CD8-positive, alpha-beta memory T cell (primary cell): ENCODE measurements at regions not wholly inside any gene's neighbourhood (a gene's known extent, or its start where the extent isn't known, plus 50 kb on each side); places are given as distances from the start of the nearest gene placed in this dataset.
"Not testable (repeated sequence)": the region's sequence is repeated elsewhere in the genome, so short reads cannot be mapped to it uniquely, and the experiment has no call there.

Source experiments
- CTCF ChIA-PET: fragments of 350-600 bp; sonication (Branson Sonifier 250); formaldehyde crosslinking; loops from one replicate; lab custom pipeline; 2021; ENCODE audit warnings: antibody characterized with exemption; lab: Charles Lee
- POLR2A ChIA-PET: fragments of 350-600 bp; sonication (Branson Sonifier 250); formaldehyde crosslinking; loops from one replicate; lab custom pipeline; 2021; ENCODE audit warnings: antibody characterized with exemption; lab: Charles Lee
- DNase-seq, 5 donors: peaks; one replicate each; pipeline versions ENCODE4 v3.0.0 to v3.0.0-alpha.2; 2020 to 2022; ENCODE audit warnings: mixed read lengths in 1 of 5
- H3K27ac ChIP-seq: one replicate; pipeline ENCODE4 v1.7.0; 2013; ENCODE audit warnings: low read depth, mild to moderate bottlenecking, low read length, moderate library complexity
- H3K27me3 ChIP-seq: 2 replicates; pipeline ENCODE4 v1.7.0; 2013; ENCODE audit warnings: low read length, mild to moderate bottlenecking; ENCODE audit not compliant: insufficient read depth, poor library complexity, severe bottlenecking
- H3K36me3 ChIP-seq: 2 replicates; pipeline ENCODE4 v1.7.0; 2013; ENCODE audit warnings: mild to moderate bottlenecking, low read length, moderate library complexity; ENCODE audit not compliant: insufficient read depth
- H3K4me1 ChIP-seq: 2 replicates; pipeline ENCODE4 v1.7.0; 2013; ENCODE audit warnings: mild to moderate bottlenecking, low read length, moderate library complexity; ENCODE audit not compliant: insufficient read depth
- H3K4me3 ChIP-seq: 2 replicates; pipeline ENCODE4 v1.7.0; 2013; ENCODE audit warnings: mild to moderate bottlenecking, low read length
- H3K9me3 ChIP-seq: 2 replicates; pipeline ENCODE4 v1.7.0; 2013; ENCODE audit warnings: mild to moderate bottlenecking, low read length
- H3K27ac Mint-ChIP-seq, 8 donors: one replicate each; pipeline ENCODE4 v1.8.0; 2020 to 2021; ENCODE audit warnings: mixed read lengths in 8 of 8, mild to moderate bottlenecking in 6 of 8, inconsistent platforms in 3 of 8, moderate library complexity in 3 of 8
- H3K27me3 Mint-ChIP-seq, 2 donors: one replicate each; pipeline ENCODE4 v1.8.0; 2020 to 2021; ENCODE audit warnings: mixed read lengths in 2 of 2, mild to moderate bottlenecking in 1 of 2, moderate library complexity in 1 of 2
- H3K36me3 Mint-ChIP-seq, 3 donors: one replicate each; pipeline ENCODE4 v1.8.0; 2020 to 2021; ENCODE audit warnings: mixed read lengths in 3 of 3, inconsistent platforms in 1 of 3, mild to moderate bottlenecking in 1 of 3
- H3K4me1 Mint-ChIP-seq, 3 donors: one replicate each; pipeline ENCODE4 v1.8.0; 2020 to 2021; ENCODE audit warnings: mixed read lengths in 3 of 3, inconsistent platforms in 1 of 3, mild to moderate bottlenecking in 1 of 3
- H3K4me3 Mint-ChIP-seq, 7 donors: one replicate each; pipeline ENCODE4 v1.8.0; 2020 to 2021; ENCODE audit warnings: mixed read lengths in 7 of 7, mild to moderate bottlenecking in 6 of 7, moderate library complexity in 4 of 7, inconsistent platforms in 2 of 7
- H3K9me3 Mint-ChIP-seq, 5 donors: one replicate each; pipeline ENCODE4 v1.8.0; 2020 to 2022; ENCODE audit warnings: mixed read lengths in 5 of 5, mild to moderate bottlenecking in 3 of 5, moderate library complexity in 2 of 5, inconsistent platforms in 1 of 5

DNA sequence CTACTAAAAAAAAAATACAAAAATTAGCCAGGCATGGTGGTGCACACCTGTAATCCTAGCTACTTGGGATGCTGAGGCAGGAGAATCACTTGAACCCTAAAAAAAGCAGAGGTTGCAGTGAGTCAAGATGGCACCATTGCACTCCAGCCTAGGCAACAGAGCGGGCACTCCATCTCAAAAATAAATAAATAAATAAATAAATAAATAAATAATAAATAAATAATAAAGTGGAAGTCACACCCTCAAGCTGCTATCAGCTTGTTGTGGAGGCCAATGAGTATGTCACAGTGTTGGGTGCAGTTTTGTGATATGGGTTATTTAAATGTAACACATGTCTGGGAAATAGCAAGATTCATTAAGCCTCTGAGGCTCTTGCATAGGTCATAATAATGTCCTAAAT is 153.9 kb downstream of the NR2F2 start:
- H3K4me3 ChIP-seq, H3K4me3 Mint-ChIP-seq, H3K9me3 Mint-ChIP-seq, H3K36me3 ChIP-seq, H3K27ac ChIP-seq, H3K4me1 Mint-ChIP-seq, POLR2A ChIA-PET, H3K9me3 ChIP-seq, CTCF ChIA-PET, H3K27me3 Mint-ChIP-seq, H3K27ac Mint-ChIP-seq, H3K27me3 ChIP-seq, H3K4me1 ChIP-seq, H3K36me3 Mint-ChIP-seq, DNase-seq: not testable (repeated sequence)

DNA sequence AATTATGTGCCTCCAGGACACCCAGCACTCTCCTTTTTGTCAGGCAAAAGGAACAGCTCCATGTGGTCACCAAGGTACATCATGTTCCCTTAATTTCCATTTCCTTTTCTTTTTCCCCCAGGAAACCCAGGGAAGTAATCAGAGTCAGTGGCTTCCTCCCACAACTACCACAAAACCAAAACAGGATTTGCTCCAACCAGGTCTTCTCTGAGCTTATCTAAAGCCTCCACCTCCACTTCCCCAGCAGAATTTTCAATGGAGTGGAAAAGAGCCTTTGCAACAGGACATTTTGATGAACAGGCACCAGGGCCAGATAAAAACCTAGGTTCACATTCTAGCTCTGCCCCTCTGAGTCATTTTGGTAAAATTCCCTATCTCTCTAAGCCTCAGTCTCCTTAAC is 154.3 kb downstream of the NR2F2 start:
- H3K27ac Mint-ChIP-seq = no peak overlapping the region
- no peak overlapping the region for H3K4me3 ChIP-seq
- peaks cover 2 to 6% of the 10 kb centered on the region in 2 donors for H3K27me3 Mint-ChIP-seq
- no peaks in the 10 kb centered on the region for H3K4me1 Mint-ChIP-seq
- H3K4me1 ChIP-seq = no peaks in the 10 kb centered on the region
- no peak for DNase-seq
- peaks cover 0 to 8% (median under 1%) of the 10 kb centered on the region in 5 donors for H3K9me3 Mint-ChIP-seq
- H3K27ac ChIP-seq = no peak overlapping the region
- H3K4me3 Mint-ChIP-seq = no peak overlapping the region
- H3K9me3 ChIP-seq = no peaks in the 10 kb centered on the region
- no peaks in the 10 kb centered on the region for H3K36me3 Mint-ChIP-seq
- ChIA-PET CTCF (no interaction called here), POLR2A (no interaction called here)
- no peaks in the 10 kb centered on the region for H3K36me3 ChIP-seq
- no peaks in the 10 kb centered on the region for H3K27me3 ChIP-seq

DNA sequence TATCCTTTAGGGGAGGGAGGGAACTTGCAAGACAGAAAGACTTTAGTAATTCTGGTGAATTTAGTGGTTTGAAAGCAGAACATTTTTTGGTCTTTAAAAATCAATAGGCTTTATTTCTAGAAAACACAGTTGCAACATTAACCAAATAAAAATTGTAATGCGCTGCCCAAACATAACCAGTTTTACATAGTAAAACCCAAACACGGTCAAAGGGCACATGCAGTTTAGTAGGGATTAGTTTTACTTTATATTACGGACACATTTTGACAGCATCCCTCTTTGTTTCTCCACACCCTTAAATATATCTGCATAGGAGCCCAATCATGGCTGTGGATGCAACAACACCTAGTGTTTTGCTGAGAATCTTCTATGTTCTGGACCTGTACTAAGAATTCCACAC is 156.7 kb downstream of the NR2F2 start:
- H3K27ac ChIP-seq = no peak overlapping the region
- H3K4me1 ChIP-seq = no peaks in the 10 kb centered on the region
- H3K4me1 Mint-ChIP-seq = no peaks in the 10 kb centered on the region
- no peaks in the 10 kb centered on the region for H3K9me3 ChIP-seq
- ChIA-PET CTCF (no interaction called here), POLR2A (no interaction called here)
- H3K4me3 Mint-ChIP-seq = no peak overlapping the region
- H3K27me3 ChIP-seq = no peaks in the 10 kb centered on the region
- no peaks in the 10 kb centered on the region for H3K36me3 ChIP-seq
- no peak overlapping the region for H3K27ac Mint-ChIP-seq
- no peak for DNase-seq
- peaks cover 0 to 11% (median 3%) of the 10 kb centered on the region in 5 donors for H3K9me3 Mint-ChIP-seq
- H3K27me3 Mint-ChIP-seq = peaks cover 0 to 12% of the 10 kb centered on the region in 2 donors
- H3K4me3 ChIP-seq = no peak overlapping the region
- no peaks in the 10 kb centered on the region for H3K36me3 Mint-ChIP-seq

DNA sequence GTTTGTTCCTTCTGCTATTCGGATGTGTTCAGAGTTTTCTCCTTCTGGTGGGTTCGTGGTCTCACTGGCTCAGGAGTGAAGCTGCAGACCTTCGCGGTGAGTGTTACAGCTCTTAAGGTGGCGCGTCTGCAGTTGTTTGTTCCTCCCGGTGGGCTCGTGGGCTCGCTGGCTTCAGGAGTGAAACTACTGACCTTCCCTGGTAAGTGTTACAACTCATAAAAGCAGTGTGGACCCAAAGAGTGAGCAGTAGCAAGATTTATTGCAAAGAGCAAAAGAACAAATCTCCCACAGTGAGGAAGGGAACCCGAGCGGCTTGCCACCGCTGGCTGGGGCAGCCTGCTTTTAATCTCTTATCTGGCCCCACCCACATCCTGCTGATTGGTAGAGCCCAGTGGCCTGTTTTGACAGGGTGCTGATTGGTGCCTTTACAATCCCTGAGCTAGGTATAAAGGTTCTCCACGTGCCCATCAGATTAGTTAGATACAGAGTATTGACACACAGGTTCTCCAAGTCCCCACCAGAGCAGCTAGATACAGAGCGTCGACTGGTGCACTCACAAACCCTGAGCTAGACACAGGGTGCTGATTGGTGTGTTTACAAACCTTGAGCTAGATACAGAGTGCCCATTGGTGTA is 160.7 kb downstream of the NR2F2 start:
- H3K27me3 ChIP-seq, CTCF ChIA-PET, H3K4me3 Mint-ChIP-seq, H3K4me1 ChIP-seq, DNase-seq, POLR2A ChIA-PET, H3K27ac Mint-ChIP-seq, H3K9me3 Mint-ChIP-seq, H3K27me3 Mint-ChIP-seq, H3K9me3 ChIP-seq, H3K27ac ChIP-seq, H3K36me3 ChIP-seq, H3K36me3 Mint-ChIP-seq, H3K4me1 Mint-ChIP-seq, H3K4me3 ChIP-seq: not testable (repeated sequence)

DNA sequence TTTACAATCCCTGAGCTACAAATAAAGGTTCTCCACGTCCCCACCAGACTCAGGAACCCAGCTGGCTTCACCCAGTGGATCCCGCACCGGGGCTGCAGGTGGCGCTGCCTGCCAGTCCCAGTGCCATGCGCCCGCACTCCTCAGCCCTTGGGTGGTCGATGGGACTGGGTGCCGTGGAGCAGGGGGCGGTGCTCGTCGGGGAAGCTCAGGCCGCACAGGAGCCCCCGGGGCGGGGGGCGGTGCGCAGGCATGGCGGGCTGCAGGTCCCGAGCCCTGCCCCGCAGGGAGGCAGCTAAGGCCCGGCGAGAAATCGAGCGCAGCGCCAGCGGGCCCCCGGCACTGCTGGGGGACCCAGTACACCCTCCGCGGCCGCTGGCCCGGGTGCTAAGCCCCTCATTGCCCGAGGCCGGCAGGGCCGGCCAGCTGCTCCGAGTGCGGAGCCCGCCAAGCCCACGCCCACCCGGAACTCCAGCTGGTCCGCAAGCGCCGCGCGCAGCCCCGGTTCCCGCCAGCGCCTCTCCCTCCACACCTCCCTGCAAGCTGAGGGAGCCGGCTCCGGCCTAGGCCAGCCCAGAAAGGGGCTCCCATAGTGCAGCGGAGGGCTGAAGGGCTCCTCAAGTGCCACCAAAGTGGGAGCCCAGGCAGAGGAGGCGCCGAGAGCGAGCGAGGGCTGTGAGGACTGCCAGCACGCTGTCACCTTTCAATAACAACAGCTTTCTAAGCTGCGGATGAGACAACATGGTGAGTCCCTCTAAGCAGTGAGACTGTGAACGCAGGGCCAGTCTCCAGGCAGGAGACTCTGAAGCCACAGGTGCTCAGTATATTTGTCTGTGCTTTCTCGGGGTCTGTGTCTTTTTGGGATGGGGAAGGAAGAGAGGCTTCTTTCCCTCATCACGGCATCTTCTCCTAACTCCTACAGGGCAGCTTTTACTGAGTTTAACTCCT is 161.5 kb downstream of the NR2F2 start:
- H3K4me3 Mint-ChIP-seq, H3K4me1 ChIP-seq, POLR2A ChIA-PET, H3K36me3 ChIP-seq, H3K9me3 Mint-ChIP-seq, DNase-seq, H3K9me3 ChIP-seq, H3K4me1 Mint-ChIP-seq, CTCF ChIA-PET, H3K36me3 Mint-ChIP-seq, H3K27ac Mint-ChIP-seq, H3K27ac ChIP-seq, H3K27me3 Mint-ChIP-seq, H3K27me3 ChIP-seq, H3K4me3 ChIP-seq: not testable (repeated sequence)

DNA sequence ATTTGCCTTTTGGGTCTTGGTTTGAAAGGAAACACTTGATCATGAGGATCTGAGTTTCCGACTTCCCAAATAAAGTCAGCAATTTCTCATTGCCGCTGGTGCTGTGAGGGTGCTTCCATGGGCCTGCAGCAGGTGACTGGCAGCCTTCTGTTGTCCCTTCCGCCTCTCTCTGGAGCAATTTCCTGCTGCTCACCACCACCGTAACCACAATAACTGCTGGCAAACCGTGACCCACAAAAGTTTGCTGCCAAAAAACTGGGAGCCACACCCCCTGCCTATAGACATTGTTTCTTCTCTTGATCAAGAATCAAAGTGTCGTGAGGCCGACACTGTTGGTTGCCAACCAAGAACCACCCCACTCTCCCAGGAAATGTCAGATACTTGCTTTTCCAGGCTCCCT is 164.0 kb downstream of the NR2F2 start:
- Mint-ChIP-seq H3K9me3 (peaks cover 3 to 15% (median 6%) of the 10 kb centered on the region in 5 donors), H3K4me3 (no peak overlapping the region), H3K27me3 (peaks cover 0 to 6% of the 10 kb centered on the region in 2 donors), H3K4me1 (no peaks in the 10 kb centered on the region), H3K36me3 (peaks cover 0 to 6% (median 0%) of the 10 kb centered on the region in 3 donors), H3K27ac (no peak overlapping the region)
- no peak overlapping the region for H3K27ac ChIP-seq
- H3K36me3 ChIP-seq = no peaks in the 10 kb centered on the region
- ChIA-PET POLR2A (no interaction called here), CTCF (no interaction called here)
- H3K4me3 ChIP-seq = no peak overlapping the region
- no peaks in the 10 kb centered on the region for H3K4me1 ChIP-seq
- H3K27me3 ChIP-seq = no peaks in the 10 kb centered on the region
- H3K9me3 ChIP-seq = no peaks in the 10 kb centered on the region
- DNase-seq = no peak

DNA sequence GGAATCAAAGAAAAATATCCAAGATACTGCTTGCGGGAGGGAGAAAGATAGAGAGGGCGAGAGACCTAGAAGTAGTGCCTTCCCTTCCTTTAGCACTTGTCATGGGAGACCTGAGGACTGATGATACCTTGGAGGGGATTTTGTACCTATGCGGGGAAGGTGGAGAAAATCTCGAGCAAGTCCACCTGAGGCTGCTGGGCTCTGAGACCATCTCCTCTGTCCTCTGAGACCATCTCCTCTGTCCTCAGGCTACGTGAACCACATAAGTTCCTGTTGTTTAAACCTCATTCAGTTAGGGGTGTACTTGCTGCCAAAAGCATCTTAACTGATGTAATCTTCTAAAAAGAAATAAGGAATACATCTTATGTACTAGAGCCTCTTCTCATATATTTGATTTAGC is 164.9 kb downstream of the NR2F2 start:
- Mint-ChIP-seq H3K36me3 (peaks cover 0 to 6% (median 0%) of the 10 kb centered on the region in 3 donors), H3K9me3 (peaks cover 6 to 11% (median 6%) of the 10 kb centered on the region in 5 donors), H3K4me3 (no peak overlapping the region), H3K27me3 (peaks cover 0 to 6% of the 10 kb centered on the region in 2 donors), H3K4me1 (no peaks in the 10 kb centered on the region), H3K27ac (no peak overlapping the region)
- no peak for DNase-seq
- no peaks in the 10 kb centered on the region for H3K9me3 ChIP-seq
- ChIA-PET POLR2A (no interaction called here), CTCF (no interaction called here)
- H3K4me1 ChIP-seq = no peaks in the 10 kb centered on the region
- H3K36me3 ChIP-seq = no peaks in the 10 kb centered on the region
- H3K27me3 ChIP-seq = no peaks in the 10 kb centered on the region
- no peak overlapping the region for H3K27ac ChIP-seq
- H3K4me3 ChIP-seq = no peak overlapping the region

DNA sequence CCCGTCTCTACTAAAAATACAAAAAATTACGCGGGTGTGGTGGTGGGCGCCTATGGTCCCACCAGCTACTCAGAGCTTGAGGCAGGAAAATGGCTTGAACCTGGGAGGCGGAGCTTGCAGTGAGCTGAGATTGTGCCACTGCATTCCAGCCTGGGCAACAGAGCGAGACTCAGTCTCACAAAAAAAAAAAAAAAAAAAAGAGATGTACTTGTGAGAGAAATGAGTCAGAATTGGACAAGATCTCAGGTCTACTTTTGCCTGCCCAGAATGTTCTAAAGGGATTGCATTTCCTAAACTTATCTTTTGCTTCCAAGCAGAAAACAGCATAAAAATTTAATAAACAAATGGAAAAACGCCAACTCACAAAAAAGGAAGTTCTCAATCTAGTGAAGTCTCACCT is 167.5 kb downstream of the NR2F2 start:
- DNase-seq = no peak
- no peaks in the 10 kb centered on the region for H3K4me1 ChIP-seq
- no peak overlapping the region for H3K4me3 ChIP-seq
- Mint-ChIP-seq H3K4me1 (no peaks in the 10 kb centered on the region), H3K36me3 (peaks cover 0 to 6% (median 0%) of the 10 kb centered on the region in 3 donors), H3K27me3 (no peaks in the 10 kb centered on the region), H3K4me3 (no peak overlapping the region), H3K27ac (no peak overlapping the region), H3K9me3 (peaks cover 3 to 11% (median 6%) of the 10 kb centered on the region in 5 donors)
- no peaks in the 10 kb centered on the region for H3K36me3 ChIP-seq
- POLR2A ChIA-PET = no interaction called here
- H3K27ac ChIP-seq = no peak overlapping the region
- no peaks in the 10 kb centered on the region for H3K9me3 ChIP-seq
- CTCF ChIA-PET = no interaction called here
- no peaks in the 10 kb centered on the region for H3K27me3 ChIP-seq
